GM18873 (cell line): ENCODE measurements at regions not wholly inside any gene's neighbourhood (a gene's known extent, or its start where the extent isn't known, plus 50 kb on each side); places are given as distances from the start of the nearest gene placed in this dataset.
"Not testable (repeated sequence)": the region's sequence is repeated elsewhere in the genome, so short reads cannot be mapped to it uniquely, and the experiment has no call there.

Source experiments
- ATAC-seq: cut with Tn5 transposase; IDR thresholded peaks from one replicate; pipeline ENCODE4 v1.9.1; 2021; ENCODE audit warnings: mild to moderate bottlenecking, moderate library complexity, moderate number of reproducible peaks; ENCODE audit not compliant: unreplicated experiment, low FRiP score

DNA sequence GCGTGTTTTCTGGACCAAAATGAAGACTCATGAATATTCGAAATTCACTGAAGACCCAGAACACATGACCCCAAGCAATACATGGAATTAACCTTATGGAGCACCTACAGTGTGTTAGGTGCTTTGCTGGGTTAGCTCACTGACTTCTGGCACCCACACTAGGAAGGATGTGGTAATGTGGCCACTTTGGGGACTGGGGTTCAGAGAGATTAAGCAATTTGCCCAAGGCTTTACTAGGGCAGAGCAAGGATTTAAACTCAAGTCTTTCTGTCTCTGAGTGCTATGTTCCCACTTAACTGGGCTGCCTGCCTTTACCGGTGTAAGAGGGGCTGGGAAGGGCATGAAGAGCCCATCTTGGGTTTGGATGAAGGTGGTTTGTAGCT is 162.0 kb upstream of the ATP6AP2 start:
- ATAC-seq: no peak

GRCh38 chrX:40418146-40418812 is 162.5 kb upstream of the ATP6AP2 start:
- no peak for ATAC-seq

- no peak for ATAC-seq
Measured at GRCh38 chrX:40415675-40416074, 165.1 kb upstream of the ATP6AP2 start.

- ATAC-seq: no peak
Measured at GRCh38 chrX:40414335-40414734, 166.4 kb upstream of the ATP6AP2 start.

- no peak for ATAC-seq
Measured at GRCh38 chrX:40411340-40412111, 169.2 kb upstream of the ATP6AP2 start.

DNA sequence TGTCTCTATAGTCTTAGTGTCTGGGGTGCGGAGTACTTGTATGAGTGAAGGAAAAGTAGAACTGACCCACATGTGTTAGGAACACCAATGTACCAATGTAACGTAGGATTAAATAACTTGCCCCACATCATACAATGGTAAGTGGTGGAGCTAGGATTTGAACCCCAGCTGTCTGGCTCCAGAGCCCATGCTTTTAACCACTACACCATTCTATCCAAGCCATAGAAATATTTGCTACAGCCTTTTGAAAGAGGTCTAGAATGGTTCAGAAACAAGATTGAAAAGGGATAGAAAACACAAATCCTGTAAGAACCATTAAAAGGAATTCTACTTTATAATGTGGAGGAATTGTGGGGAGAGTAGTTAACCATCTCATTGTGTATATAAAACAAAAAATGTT is 169.9 kb upstream of the ATP6AP2 start:
- ATAC-seq: no peak

DNA sequence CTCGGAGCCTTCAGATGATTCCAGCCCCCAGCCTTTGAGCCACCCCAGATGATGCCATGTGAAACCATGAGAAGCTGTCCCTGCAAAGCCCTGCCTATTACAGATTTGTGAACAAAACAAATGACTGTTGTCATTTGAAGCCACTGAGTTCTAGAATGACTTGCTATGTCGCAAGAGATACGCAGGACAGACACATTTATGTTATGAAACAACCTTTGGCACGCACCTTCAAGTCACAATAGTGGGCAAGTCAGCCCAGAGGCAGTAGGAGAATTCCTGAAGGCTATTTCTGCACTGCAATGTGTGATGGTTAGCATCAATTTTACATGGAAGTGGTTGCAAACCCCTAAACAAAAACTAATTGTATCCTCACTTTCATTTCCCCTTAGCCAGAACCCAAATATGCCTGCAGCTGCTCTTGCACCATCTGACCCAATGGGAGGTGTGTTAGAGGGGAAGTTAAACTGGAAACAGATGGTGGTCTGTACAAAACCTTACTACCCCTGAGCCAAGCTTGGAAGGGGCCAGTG is 174.4 kb upstream of the ATP6AP2 start:
- no peak for ATAC-seq

- ATAC-seq: no peak
Measured at GRCh38 chrX:40405399-40405798, 175.4 kb upstream of the ATP6AP2 start.

GRCh38 chrX:40403757-40404156 is 177.0 kb upstream of the ATP6AP2 start:
- no peak for ATAC-seq

- ATAC-seq: no peak
Measured at GRCh38 chrX:40402831-40403533, 177.8 kb upstream of the ATP6AP2 start.

GRCh38 chrX:40395102-40395501 is 185.7 kb upstream of the ATP6AP2 start:
- ATAC-seq: no peak

DNA sequence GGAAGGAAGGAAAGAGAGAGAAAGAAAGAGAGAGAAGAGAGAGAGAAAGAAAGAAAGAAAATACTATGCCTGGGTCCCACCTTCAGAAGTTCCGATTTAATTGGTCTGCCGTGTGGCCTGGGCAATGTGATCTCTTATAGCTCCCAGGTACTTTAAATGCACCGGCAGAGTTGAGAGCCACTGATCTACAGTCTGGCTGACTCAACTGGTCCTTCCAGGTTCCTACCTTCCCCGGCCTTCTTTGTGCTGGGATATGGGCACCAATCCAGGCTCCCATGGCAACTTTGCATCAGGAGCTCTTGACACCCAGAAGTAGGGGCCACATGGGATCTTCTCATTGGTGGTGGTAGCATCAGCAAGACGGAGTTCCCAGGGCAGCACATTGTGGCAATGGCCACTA is 186.5 kb upstream of the ATP6AP2 start:
- no peak for ATAC-seq

DNA sequence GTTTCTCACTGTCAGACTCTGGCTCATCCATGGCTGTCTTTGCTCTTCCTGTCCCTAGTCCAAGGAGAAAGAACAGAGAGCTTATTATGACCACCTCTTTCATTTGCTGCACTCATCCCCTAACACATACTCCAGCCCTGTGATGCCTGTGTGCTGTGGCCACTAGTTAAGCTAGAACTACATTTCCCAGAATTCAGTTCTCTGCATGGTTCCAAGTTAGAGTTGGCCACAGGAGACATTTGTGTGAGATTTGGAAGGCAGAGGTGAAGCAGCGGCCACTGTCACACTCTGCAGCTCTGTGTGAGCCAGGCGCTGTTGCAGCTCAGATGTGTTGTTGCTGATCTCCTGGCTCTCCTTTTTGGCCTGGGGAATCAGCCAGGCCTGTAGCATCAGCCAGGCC is 188.2 kb upstream of the ATP6AP2 start:
- no peak for ATAC-seq

DNA sequence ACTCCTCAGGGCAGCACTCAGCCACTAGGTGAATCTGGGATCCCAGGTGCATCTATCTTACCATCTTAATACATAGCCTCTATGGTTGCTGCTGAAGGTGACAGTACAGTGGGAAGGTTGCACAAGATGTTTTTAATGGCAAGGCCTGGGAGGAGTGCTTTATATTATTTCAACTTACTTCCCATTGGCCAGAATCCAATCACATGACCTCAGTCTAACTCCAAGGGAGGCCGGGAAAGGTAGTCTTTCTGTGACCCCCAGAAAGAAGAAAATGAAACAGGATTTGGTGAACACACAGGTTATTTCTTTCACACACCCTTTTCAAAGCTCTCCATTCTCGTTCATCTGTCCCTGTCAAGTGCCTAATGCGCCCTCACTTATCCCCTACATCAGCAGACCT is 189.1 kb upstream of the ATP6AP2 start:
- ATAC-seq: no peak

DNA sequence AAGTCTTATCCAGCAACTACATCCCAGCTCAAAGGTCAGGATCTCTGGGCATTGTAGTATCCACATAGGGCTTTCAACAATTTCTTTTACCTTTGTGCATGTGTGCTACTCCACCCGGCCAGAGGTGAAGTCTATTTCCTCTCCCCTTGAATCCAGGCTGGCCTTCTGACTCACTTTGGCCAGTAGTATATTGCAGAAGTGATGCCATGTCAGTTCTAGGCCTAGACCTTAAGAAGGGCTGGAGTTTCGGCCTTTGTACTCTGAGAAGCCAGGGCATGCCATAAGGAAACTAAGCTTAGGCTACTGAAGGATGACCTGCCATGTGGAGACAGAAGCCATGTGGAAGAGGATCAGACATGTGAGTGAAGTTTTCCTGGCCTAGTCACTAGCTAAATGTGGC is 191.2 kb upstream of the ATP6AP2 start:
- no peak for ATAC-seq

- ATAC-seq: no peak
Measured at GRCh38 chrX:40388441-40388840, 192.3 kb upstream of the ATP6AP2 start.

DNA sequence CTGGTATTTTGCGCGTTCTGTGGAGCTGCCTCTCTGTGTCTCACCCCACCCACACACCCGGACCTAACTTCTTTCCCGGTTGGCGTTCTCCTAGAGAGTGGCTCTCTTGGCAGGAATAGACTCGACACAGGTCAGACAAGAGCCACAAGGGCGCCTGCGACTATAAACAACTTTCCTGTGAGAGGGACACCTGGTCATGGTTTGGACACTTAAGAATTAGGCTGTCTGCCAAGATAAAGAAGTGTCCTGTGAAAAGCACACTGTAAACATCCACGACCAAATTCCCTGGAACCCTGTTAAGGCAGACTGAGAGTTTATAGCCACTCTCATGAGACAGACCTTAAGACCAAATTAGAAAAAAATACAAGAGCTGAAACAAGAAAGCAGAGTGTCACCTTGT is 192.9 kb upstream of the ATP6AP2 start:
- not testable (repeated sequence) for ATAC-seq

GRCh38 chrX:40387311-40387710 is 193.5 kb upstream of the ATP6AP2 start:
- ATAC-seq: not testable (repeated sequence)

GRCh38 chrX:40385682-40386081 is 195.1 kb upstream of the ATP6AP2 start:
- ATAC-seq: no peak

- no peak for ATAC-seq
Measured at GRCh38 chrX:40385256-40385655, 195.5 kb upstream of the ATP6AP2 start.

GRCh38 chrX:40383969-40384368 is 196.8 kb upstream of the ATP6AP2 start:
- no peak for ATAC-seq
